ENCODE measurements at regions not wholly inside any gene's neighbourhood (a gene's known extent, or its start where the extent isn't known, plus 50 kb on each side); places are given as distances from the start of the nearest gene placed in this dataset.
"Not testable (repeated sequence)": the region's sequence is repeated elsewhere in the genome, so short reads cannot be mapped to it uniquely, and the experiment has no call there.

DNA sequence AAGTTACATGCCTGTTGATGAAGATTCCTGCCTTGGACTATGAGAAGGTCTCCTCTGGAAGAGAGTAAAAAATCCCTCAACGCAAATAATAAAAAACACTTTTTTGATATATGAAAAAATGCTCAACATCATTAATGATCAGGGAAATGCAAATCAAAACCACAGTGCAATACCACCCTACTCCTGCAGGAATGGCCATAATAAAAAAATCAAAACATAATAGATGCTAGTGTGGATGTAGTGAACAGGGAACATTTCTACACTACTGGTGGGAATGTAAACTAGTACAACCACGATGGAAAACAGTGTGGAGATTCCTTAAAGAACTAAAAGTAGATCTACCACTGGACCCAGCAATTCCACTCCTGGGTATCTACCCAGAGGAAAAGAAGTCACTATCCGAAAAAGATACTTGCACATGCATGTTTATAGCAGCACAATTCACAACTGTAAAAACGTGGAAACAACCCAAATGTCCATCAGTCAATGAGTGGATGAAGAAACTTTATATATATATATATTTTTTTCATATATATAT lies 352.1 kb downstream of the SOX9 start:
- TF ChIP-seq TAF1 (conservative IDR thresholded peaks at IDR 0.05); EGR1 (IDR thresholded peaks at IDR 0.05; ENCODE audit: low read depth in 2 of 2); RAD21 (IDR thresholded peaks at IDR 0.05); HNF4A (conservative IDR thresholded peaks at IDR 0.05); RXRA (IDR thresholded peaks at IDR 0.05); GABPA (IDR thresholded peaks at IDR 0.05 in 1 of 2, conservative IDR thresholded peaks at IDR 0.05 in 1 of 2); JUND (IDR thresholded peaks at IDR 0.05); SP1 (IDR thresholded peaks at IDR 0.05); YY1 (IDR thresholded peaks at IDR 0.05); FOXA1 (IDR thresholded peaks at IDR 0.05): not testable (repeated sequence)
- TF ChIP-seq, protein P1, sequence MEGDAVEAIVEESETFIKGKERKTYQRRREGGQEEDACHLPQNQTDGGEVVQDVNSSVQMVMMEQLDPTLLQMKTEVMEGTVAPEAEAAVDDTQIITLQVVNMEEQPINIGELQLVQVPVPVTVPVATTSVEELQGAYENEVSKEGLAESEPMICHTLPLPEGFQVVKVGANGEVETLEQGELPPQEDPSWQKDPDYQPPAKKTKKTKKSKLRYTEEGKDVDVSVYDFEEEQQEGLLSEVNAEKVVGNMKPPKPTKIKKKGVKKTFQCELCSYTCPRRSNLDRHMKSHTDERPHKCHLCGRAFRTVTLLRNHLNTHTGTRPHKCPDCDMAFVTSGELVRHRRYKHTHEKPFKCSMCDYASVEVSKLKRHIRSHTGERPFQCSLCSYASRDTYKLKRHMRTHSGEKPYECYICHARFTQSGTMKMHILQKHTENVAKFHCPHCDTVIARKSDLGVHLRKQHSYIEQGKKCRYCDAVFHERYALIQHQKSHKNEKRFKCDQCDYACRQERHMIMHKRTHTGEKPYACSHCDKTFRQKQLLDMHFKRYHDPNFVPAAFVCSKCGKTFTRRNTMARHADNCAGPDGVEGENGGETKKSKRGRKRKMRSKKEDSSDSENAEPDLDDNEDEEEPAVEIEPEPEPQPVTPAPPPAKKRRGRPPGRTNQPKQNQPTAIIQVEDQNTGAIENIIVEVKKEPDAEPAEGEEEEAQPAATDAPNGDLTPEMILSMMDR (IDR thresholded peaks at IDR 0.05; ENCODE audit: low read depth, low read length, missing input control) = not testable (repeated sequence)
- TF ChIP-seq, protein P2, sequence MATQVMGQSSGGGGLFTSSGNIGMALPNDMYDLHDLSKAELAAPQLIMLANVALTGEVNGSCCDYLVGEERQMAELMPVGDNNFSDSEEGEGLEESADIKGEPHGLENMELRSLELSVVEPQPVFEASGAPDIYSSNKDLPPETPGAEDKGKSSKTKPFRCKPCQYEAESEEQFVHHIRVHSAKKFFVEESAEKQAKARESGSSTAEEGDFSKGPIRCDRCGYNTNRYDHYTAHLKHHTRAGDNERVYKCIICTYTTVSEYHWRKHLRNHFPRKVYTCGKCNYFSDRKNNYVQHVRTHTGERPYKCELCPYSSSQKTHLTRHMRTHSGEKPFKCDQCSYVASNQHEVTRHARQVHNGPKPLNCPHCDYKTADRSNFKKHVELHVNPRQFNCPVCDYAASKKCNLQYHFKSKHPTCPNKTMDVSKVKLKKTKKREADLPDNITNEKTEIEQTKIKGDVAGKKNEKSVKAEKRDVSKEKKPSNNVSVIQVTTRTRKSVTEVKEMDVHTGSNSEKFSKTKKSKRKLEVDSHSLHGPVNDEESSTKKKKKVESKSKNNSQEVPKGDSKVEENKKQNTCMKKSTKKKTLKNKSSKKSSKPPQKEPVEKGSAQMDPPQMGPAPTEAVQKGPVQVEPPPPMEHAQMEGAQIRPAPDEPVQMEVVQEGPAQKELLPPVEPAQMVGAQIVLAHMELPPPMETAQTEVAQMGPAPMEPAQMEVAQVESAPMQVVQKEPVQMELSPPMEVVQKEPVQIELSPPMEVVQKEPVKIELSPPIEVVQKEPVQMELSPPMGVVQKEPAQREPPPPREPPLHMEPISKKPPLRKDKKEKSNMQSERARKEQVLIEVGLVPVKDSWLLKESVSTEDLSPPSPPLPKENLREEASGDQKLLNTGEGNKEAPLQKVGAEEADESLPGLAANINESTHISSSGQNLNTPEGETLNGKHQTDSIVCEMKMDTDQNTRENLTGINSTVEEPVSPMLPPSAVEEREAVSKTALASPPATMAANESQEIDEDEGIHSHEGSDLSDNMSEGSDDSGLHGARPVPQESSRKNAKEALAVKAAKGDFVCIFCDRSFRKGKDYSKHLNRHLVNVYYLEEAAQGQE (IDR thresholded peaks at IDR 0.05) = not testable (repeated sequence)
- TF ChIP-seq, protein P3, sequence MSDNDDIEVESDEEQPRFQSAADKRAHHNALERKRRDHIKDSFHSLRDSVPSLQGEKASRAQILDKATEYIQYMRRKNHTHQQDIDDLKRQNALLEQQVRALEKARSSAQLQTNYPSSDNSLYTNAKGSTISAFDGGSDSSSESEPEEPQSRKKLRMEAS (IDR thresholded peaks at IDR 0.05) = not testable (repeated sequence)

All from liver (tissue), 3 donors.